HepG2 (cell line): ENCODE measurements at regions not wholly inside any gene's neighbourhood (a gene's known extent, or its start where the extent isn't known, plus 50 kb on each side); places are given as distances from the start of the nearest gene placed in this dataset.

Source experiments
- ATAC-seq: fragments of 200-7000 bp; cut with Tn5 transposase; 3 replicates; pipeline ENCODE4 v1.9.1; 2020; ENCODE audit warnings: mild to moderate bottlenecking, moderate library complexity
- BruUV-seq: library from RNA; stranded (reverse); fragments of 400-500 nt; replicated peaks from 2 replicates; lab custom pipeline; 2021; lab: Mats Ljungman, UMichigan
- CTCF ChIA-PET: fragments of 300-600 bp; formaldehyde crosslinking; extraction: SDS; loops from one replicate; lab custom pipeline; 2021; ENCODE audit warnings: low total read pairs, inconsistent platforms, low intra/inter-chr PET ratio; lab: Yijun Ruan, JAX
- POLR2A ChIA-PET: fragments of 350-600 bp; sonication (Branson Sonifier 250); formaldehyde crosslinking; loops from one replicate; lab custom pipeline; 2020; ENCODE audit warnings: antibody characterized with exemption, inconsistent platforms; lab: Yijun Ruan, JAX
- DNase-seq: peaks from one replicate; pipeline ENCODE4 v3.0.0-alpha.2; 2015; ENCODE audit warnings: low spot score
- FAIRE-seq: peaks from 3 replicates; lab custom pipeline; 2011; peaks lifted over from hg19 to GRCh38; lab: Jason Lieb, UNC
- H2AFZ ChIP-seq: one replicate; pipeline ENCODE4 v1.6.1; 2011; ENCODE audit warnings: low read length, inconsistent platforms
- H3K27ac ChIP-seq: fragments of 300-600 bp; 3 replicates; pipeline ENCODE4 v1.8.0; 2011; ENCODE audit warnings: mixed run types, mild to moderate bottlenecking, mixed read lengths, low read length, inconsistent platforms; ENCODE audit not compliant: insufficient read depth; ENCODE audit errors: extremely low read length
- H3K27me3 ChIP-seq, 2 experiments: fragments of 200-600 bp in 1 of 2; 2 replicates in 1 of 2; 3 replicates in 1 of 2; pipeline versions ENCODE4 v1.6.0 to v1.8.0; 2011; ENCODE audit warnings: low read length in 2 of 2, mild to moderate bottlenecking in 2 of 2, moderate library complexity in 2 of 2, inconsistent platforms in 1 of 2; ENCODE audit not compliant: insufficient read depth in 2 of 2, control insufficient read depth in 1 of 2
- H3K36me3 ChIP-seq, 2 experiments: fragments of 200-600 bp in 1 of 2; replicated peaks in 1 of 2; 2 replicates in 1 of 2; 3 replicates in 1 of 2; pipeline versions ENCODE4 v1.5.1 to v1.8.0; 2011; ENCODE audit warnings: low read length in 2 of 2, inconsistent platforms in 1 of 2; ENCODE audit not compliant: insufficient read depth in 2 of 2, control insufficient read depth in 1 of 2
- H3K4me1 ChIP-seq: 2 replicates; pipeline ENCODE4 v1.5.1; 2012; ENCODE audit warnings: low read length, inconsistent platforms; ENCODE audit not compliant: insufficient read depth
- H3K4me2 ChIP-seq: 2 replicates; pipeline ENCODE4 v1.6.0; 2011; ENCODE audit warnings: low read depth, low read length, inconsistent platforms
- H3K4me3 ChIP-seq, 3 experiments: fragments of 200-600 bp in 1 of 3; sonication (generic), shearing (Covaris generic) in 1 of 3; replicated peaks in 1 of 3; 2 replicates each; pipeline ENCODE4 v1.5.1; 2011 to 2016; ENCODE audit warnings: low read length in 3 of 3, inconsistent platforms in 2 of 3, low read depth in 2 of 3, mild to moderate bottlenecking in 2 of 3, control low read depth in 1 of 3, mixed read lengths in 1 of 3; ENCODE audit not compliant: insufficient read depth in 1 of 3
- H3K79me2 ChIP-seq: one replicate; pipeline ENCODE4 v1.6.1; 2011; ENCODE audit warnings: low read length, inconsistent platforms; ENCODE audit not compliant: insufficient read depth
- H3K9ac ChIP-seq: 2 replicates; pipeline ENCODE4 v1.6.0; 2011; ENCODE audit warnings: mild to moderate bottlenecking, low read depth, low read length, inconsistent platforms; ENCODE audit not compliant: insufficient read depth
- H3K9me3 ChIP-seq: 2 replicates; pipeline ENCODE4 v1.5.1; 2012; ENCODE audit warnings: mild to moderate bottlenecking, low read length
- H4K20me1 ChIP-seq: 2 replicates; pipeline ENCODE4 v1.6.0; 2011; ENCODE audit warnings: inconsistent platforms, mild to moderate bottlenecking, low read length, moderate library complexity; ENCODE audit not compliant: insufficient read depth
- ASH2L ChIP-seq: fragments of 300-600, 200-600 bp; sonication (generic); IDR thresholded peaks from 2 replicates; pipeline ENCODE4 v1.7.0; 2017; ENCODE audit warnings: low read depth, mild to moderate bottlenecking, moderate library complexity, mixed read lengths, low read length; ENCODE audit not compliant: insufficient read length
- EEA1 ChIP-seq: sonication (generic); formaldehyde crosslinking; IDR thresholded peaks from 2 replicates; pipeline ENCODE4 v1.5.1; 2020; ENCODE audit warnings: mild to moderate bottlenecking, missing genetic modification reagents, borderline replicate concordance
- FUBP1 ChIP-seq: sonication (generic); formaldehyde crosslinking; IDR thresholded peaks from 2 replicates; pipeline ENCODE4 v1.5.1; 2020; ENCODE audit warnings: missing genetic modification reagents, mild to moderate bottlenecking, borderline replicate concordance
- HOMEZ ChIP-seq: IDR thresholded peaks from 2 replicates; pipeline ENCODE4 v1.6.1; 2016; ENCODE audit warnings: low read depth
- SMYD3 ChIP-seq: sonication (generic); formaldehyde crosslinking; IDR thresholded peaks from 2 replicates; pipeline ENCODE4 v1.8.1; 2023; ENCODE audit warnings: mild to moderate bottlenecking, missing genetic modification reagents
- SYNCRIP ChIP-seq: fragments of 200-400 bp; formaldehyde crosslinking; IDR thresholded peaks from 2 replicates; pipeline ENCODE4 v1.6.1; 2018; ENCODE audit warnings: mild to moderate bottlenecking, low read depth, low read length; ENCODE audit not compliant: insufficient read depth
- TEF ChIP-seq: sonication (generic); formaldehyde crosslinking; IDR thresholded peaks from 2 replicates; pipeline ENCODE4 v1.5.0; 2020; ENCODE audit warnings: missing genetic modification reagents
- ZFP36 ChIP-seq: fragments of 150-350 bp; IDR thresholded peaks from 2 replicates; pipeline ENCODE4 v1.6.1; 2018; ENCODE audit warnings: borderline replicate concordance, low read length, low read depth; ENCODE audit not compliant: partially characterized antibody
- ZNF24 ChIP-seq: fragments of 450-650 bp; IDR thresholded peaks from 2 replicates; pipeline ENCODE4 v1.6.1; 2017; ENCODE audit warnings: antibody characterized with exemption, mild to moderate bottlenecking
- ZNF441 ChIP-seq: sonication (generic); formaldehyde crosslinking; IDR thresholded peaks from 2 replicates; pipeline ENCODE4 v1.7.0; 2021; ENCODE audit warnings: missing genetic modification reagents, borderline replicate concordance
- WGBS: methylation state at CpG from one replicate; pipeline ENCODE4 v1.1.6; 2017; ENCODE audit warnings: low lambda C conversion rate; 5-methylcytosine and 5-hydroxymethylcytosine counted together
- in situ Hi-C: cut with HindIII; loops from 2 replicates; pipeline ENCODE4 v1.10.0; 2017; ENCODE audit warnings: low pct_unique_long_range_greater_than_20kb; ENCODE audit not compliant: extremely low pct_ligation_motif_present
- intact Hi-C: fragments of 100-400 bp; cut with micrococcal nuclease; formaldehyde crosslinking; loops from one replicate; pipeline ENCODE4 v1.10.0; 2022; ENCODE audit not compliant: unreplicated experiment

GRCh38 chr17:83024218-83024971, 55.0 kb upstream of the METRNL start (continued):
- no peak for TF ChIP-seq HOMEZ
- TF ChIP-seq TEF (CRISPR knock-in tag): no peak
- no peak for TF ChIP-seq SYNCRIP
- no peak for TF ChIP-seq ZNF441 (CRISPR knock-in tag)
- TF ChIP-seq FUBP1 (CRISPR knock-in tag): no peak
- TF ChIP-seq SMYD3 (CRISPR knock-in tag): no peak

GRCh38 chr17:83025636-83026280, 53.7 kb upstream of the METRNL start:
- in situ Hi-C loops: no loop called here
- CTCF ChIA-PET: no interaction called here

More at GRCh38 chr17:83025636-83026280, 53.7 kb upstream of the METRNL start:
- ATAC-seq: no peak
- no peak for TF ChIP-seq ZNF24
- no peak for TF ChIP-seq ZFP36
- TF ChIP-seq EEA1 (CRISPR knock-in tag): no peak
- TF ChIP-seq ASH2L: no peak
- no peak overlapping the region for H3K4me3 ChIP-seq
- BruUV-seq: no TSS peak
- H3K4me2 ChIP-seq: no peak overlapping the region
- H3K4me1 ChIP-seq: no peaks in the 10 kb centered on the region
- peaks cover 12 to 21% of the 10 kb centered on the region in 2 experiments; a peak in 4 of 5 replicates for H3K36me3 ChIP-seq
- WGBS: 96% methylated on average over 31 of the region's 31 CpGs
- no peaks in the 10 kb centered on the region for H3K79me2 ChIP-seq
- DNase-seq: no peak
- FAIRE-seq: no peak
- POLR2A ChIA-PET: no interaction called here
- H3K27ac ChIP-seq: no peak overlapping the region
- H4K20me1 ChIP-seq: no peaks in the 10 kb centered on the region
- H2AFZ ChIP-seq: no peak overlapping the region
- no peaks in the 10 kb centered on the region for H3K9me3 ChIP-seq
- no peak overlapping the region for H3K9ac ChIP-seq
- no peaks in the 10 kb centered on the region for H3K27me3 ChIP-seq
- intact Hi-C loops: no loop called here
